ENCODE measurements at regions not wholly inside any gene's neighbourhood (a gene's known extent, or its start where the extent isn't known, plus 50 kb on each side); places are given as distances from the start of the nearest gene placed in this dataset.

- TF ChIP-seq POLR2A (IDR thresholded peaks at IDR 0.05; ENCODE audit: low read length) (no peak), EP300 (IDR thresholded peaks at IDR 0.05) (no peak), RAD21 (conservative IDR thresholded peaks at IDR 0.05 in 1 of 2, IDR thresholded peaks at IDR 0.05 in 1 of 2) (no peak), CTCF (IDR thresholded peaks at IDR 0.05) (no peak), MYC (IDR thresholded peaks at IDR 0.05; ENCODE audit: borderline replicate concordance, low read length) (no peak), MAFK (IDR thresholded peaks at IDR 0.05; ENCODE audit: partially characterized antibody) (no peak), CBX2 (IDR thresholded peaks at IDR 0.05; ENCODE audit: borderline replicate concordance, low read depth) (no peak), HDAC2 (IDR thresholded peaks at IDR 0.05) (no peak), KDM1A (IDR thresholded peaks at IDR 0.05; ENCODE audit: low read depth) (no peak)
Measured at GRCh38 chr5:118009741-118010297, 978.5 kb downstream of the DTWD2 start.
